Liver (tissue), 8 donors: ENCODE measurements at regions not wholly inside any gene's neighbourhood (a gene's known extent, or its start where the extent isn't known, plus 50 kb on each side); places are given as distances from the start of the nearest gene placed in this dataset.

Experiments
- DNase-seq: peaks from one replicate; pipeline ENCODE4 v3.0.0-alpha.2; 2017; ENCODE audit warnings: low spot score
- H3K27ac ChIP-seq, 2 donors: one replicate each; pipeline ENCODE4 v1.7.0; 2013; ENCODE audit warnings: inconsistent platforms in 2 of 2, low read length in 2 of 2, control low read depth in 1 of 2, low read depth in 1 of 2, mild to moderate bottlenecking in 1 of 2
- H3K27me3 ChIP-seq, 4 donors: one replicate each; pipeline versions ENCODE4 v1.6.1 to v1.7.0; 2013; ENCODE audit warnings: low read length in 3 of 4, inconsistent platforms in 1 of 4, mild to moderate bottlenecking in 1 of 4, moderate library complexity in 1 of 4; ENCODE audit not compliant: control insufficient read depth in 4 of 4, insufficient read depth in 4 of 4
- H3K36me3 ChIP-seq, 4 donors: one replicate each; pipeline versions ENCODE4 v1.6.1 to v1.7.0; 2013; ENCODE audit warnings: low read length in 3 of 4, mild to moderate bottlenecking in 3 of 4, low read depth in 1 of 4, moderate library complexity in 1 of 4; ENCODE audit not compliant: control insufficient read depth in 4 of 4, insufficient read depth in 3 of 4
- H3K4me1 ChIP-seq, 4 donors: one replicate each; pipeline versions ENCODE4 v1.6.1 to v1.7.0; 2013; ENCODE audit warnings: low read length in 3 of 4, mild to moderate bottlenecking in 3 of 4, moderate library complexity in 1 of 4; ENCODE audit not compliant: control insufficient read depth in 4 of 4, insufficient read depth in 4 of 4
- H3K4me3 ChIP-seq, 3 donors: one replicate each; pipeline versions ENCODE4 v1.6.1 to v1.7.0; 2013; ENCODE audit warnings: low read length in 3 of 3, control low read depth in 1 of 3, low read depth in 1 of 3, mild to moderate bottlenecking in 1 of 3
- H3K9ac ChIP-seq, 2 donors: one replicate each; pipeline ENCODE4 v1.7.0; 2013; ENCODE audit warnings: low read length in 2 of 2, mild to moderate bottlenecking in 2 of 2, moderate library complexity in 2 of 2, control low read depth in 1 of 2, low read depth in 1 of 2
- H3K9me3 ChIP-seq, 4 donors: one replicate each; pipeline versions ENCODE4 v1.6.1 to v1.7.0; 2013; ENCODE audit warnings: low read length in 3 of 4; ENCODE audit not compliant: control insufficient read depth in 4 of 4
- EGR1 ChIP-seq, 2 donors: IDR thresholded peaks; 2 replicates each; pipeline ENCODE4 v1.6.1; 2016 to 2018; ENCODE audit warnings: antibody characterized with exemption in 2 of 2, low read depth in 2 of 2
- FOXA1 ChIP-seq: IDR thresholded peaks from 2 replicates; pipeline ENCODE4 v1.6.1; 2016; ENCODE audit warnings: antibody characterized with exemption
- FOXA2 ChIP-seq: IDR thresholded peaks from 2 replicates; pipeline ENCODE4 v1.6.1; 2016; ENCODE audit warnings: antibody characterized with exemption
- GABPA ChIP-seq, 2 donors: IDR thresholded peaks in 1 of 2; conservative IDR thresholded peaks in 1 of 2; 2 replicates each; pipeline ENCODE4 v1.6.1; 2016; ENCODE audit warnings: antibody characterized with exemption in 2 of 2, mild to moderate bottlenecking in 1 of 2, moderate library complexity in 1 of 2
- HNF4A ChIP-seq, 2 donors: conservative IDR thresholded peaks; 2 replicates each; pipeline ENCODE4 v1.6.1; 2016; ENCODE audit warnings: antibody characterized with exemption in 2 of 2, mild to moderate bottlenecking in 2 of 2
- HNF4G ChIP-seq: IDR thresholded peaks from 2 replicates; pipeline ENCODE4 v1.6.1; 2016; ENCODE audit warnings: antibody characterized with exemption
- JUND ChIP-seq, 2 donors: IDR thresholded peaks; 2 replicates each; pipeline ENCODE4 v1.6.1; 2016; ENCODE audit warnings: antibody characterized with exemption in 2 of 2
- MAX ChIP-seq: IDR thresholded peaks from 2 replicates; pipeline ENCODE4 v1.6.1; 2016; ENCODE audit warnings: antibody characterized with exemption
- NR2F2 ChIP-seq: IDR thresholded peaks from 2 replicates; pipeline ENCODE4 v1.6.1; 2016; ENCODE audit warnings: antibody characterized with exemption
- RAD21 ChIP-seq, 2 donors: IDR thresholded peaks; 2 replicates each; pipeline ENCODE4 v1.6.1; 2016; ENCODE audit warnings: antibody characterized with exemption in 2 of 2, mild to moderate bottlenecking in 2 of 2
- RXRA ChIP-seq, 2 donors: IDR thresholded peaks; 2 replicates each; pipeline ENCODE4 v1.6.1; 2017 to 2018; ENCODE audit warnings: antibody characterized with exemption in 2 of 2, mild to moderate bottlenecking in 1 of 2
- SP1 ChIP-seq: IDR thresholded peaks from 2 replicates; pipeline ENCODE4 v1.6.1; 2018; ENCODE audit warnings: antibody characterized with exemption, mild to moderate bottlenecking
- TAF1 ChIP-seq: conservative IDR thresholded peaks from 2 replicates; pipeline ENCODE4 v1.6.1; 2016; ENCODE audit warnings: antibody characterized with exemption, mild to moderate bottlenecking
- YY1 ChIP-seq: IDR thresholded peaks from 2 replicates; pipeline ENCODE4 v1.6.1; 2016; ENCODE audit warnings: antibody characterized with exemption, mild to moderate bottlenecking
- WGBS: extraction: QIAGEN DNeasy Blood & Tissue Kit; methylation state at CpG from one replicate; pipeline ENCODE4 v1.1.7; 2013; 5-methylcytosine and 5-hydroxymethylcytosine counted together
- TF ChIP-seq, protein P1 (sequence below): fragments of 150-350 bp; IDR thresholded peaks from 2 replicates; pipeline ENCODE4 v1.5.1; 2017; ENCODE audit warnings: improper control_type of control experiment, low read depth, low read length; ENCODE audit not compliant: missing input control
- TF ChIP-seq, protein P2 (sequence below): IDR thresholded peaks from 2 replicates; pipeline ENCODE4 v1.6.1; 2016; ENCODE audit warnings: antibody characterized with exemption, mild to moderate bottlenecking
- TF ChIP-seq, protein P3 (sequence below): IDR thresholded peaks from 2 replicates; pipeline ENCODE4 v1.6.1; 2016; ENCODE audit warnings: antibody characterized with exemption
- TF ChIP-seq, protein P4 (sequence below): IDR thresholded peaks from 2 replicates; pipeline ENCODE4 v1.6.1; 2016; ENCODE audit warnings: antibody characterized with exemption
- donor health status: healthy.
- donor health status: healthy.
- donor health status: healthy.
- donor health status: healthy.
- donor health status: healthy.

GRCh38 chr2:193517615-193518014 lies 1322.9 kb upstream of the TMEFF2 start:
- Histone ChIP-seq H3K9me3 (no peaks in the 10 kb centered on the region), H3K9ac (no peak overlapping the region), H3K36me3 (no peaks in the 10 kb centered on the region), H3K4me3 (no peak overlapping the region), H3K27ac (no peak overlapping the region), H3K27me3 (no peaks in the 10 kb centered on the region), H3K4me1 (peaks cover 0 to 7% (median 2%) of the 10 kb centered on the region in 4 donors)
- DNase-seq, result no peak
- TF ChIP-seq EGR1 (IDR thresholded peaks at IDR 0.05; ENCODE audit: low read depth in 2 of 2) (no peak), HNF4A (conservative IDR thresholded peaks at IDR 0.05) (no peak)
- WGBS, result 56% methylated on average over 1 of the region's 1 CpG

- H3K9ac ChIP-seq, result no peak overlapping the region
- no peaks in the 10 kb centered on the region for H3K4me1 ChIP-seq
- no peaks in the 10 kb centered on the region for H3K27me3 ChIP-seq
- no peaks in the 10 kb centered on the region for H3K9me3 ChIP-seq
- no peak for DNase-seq
- 98% methylated on average over 11 of the region's 11 CpGs for WGBS
- H3K4me3 ChIP-seq, result no peak overlapping the region
- TF ChIP-seq TAF1 (no peak), MAX (no peak), NR2F2 (no peak), SP1 (no peak), RAD21 (IDR thresholded peaks at IDR 0.05) (no peak), YY1 (no peak), FOXA2 (no peak), HNF4G (no peak)
- TF ChIP-seq, protein P1, sequence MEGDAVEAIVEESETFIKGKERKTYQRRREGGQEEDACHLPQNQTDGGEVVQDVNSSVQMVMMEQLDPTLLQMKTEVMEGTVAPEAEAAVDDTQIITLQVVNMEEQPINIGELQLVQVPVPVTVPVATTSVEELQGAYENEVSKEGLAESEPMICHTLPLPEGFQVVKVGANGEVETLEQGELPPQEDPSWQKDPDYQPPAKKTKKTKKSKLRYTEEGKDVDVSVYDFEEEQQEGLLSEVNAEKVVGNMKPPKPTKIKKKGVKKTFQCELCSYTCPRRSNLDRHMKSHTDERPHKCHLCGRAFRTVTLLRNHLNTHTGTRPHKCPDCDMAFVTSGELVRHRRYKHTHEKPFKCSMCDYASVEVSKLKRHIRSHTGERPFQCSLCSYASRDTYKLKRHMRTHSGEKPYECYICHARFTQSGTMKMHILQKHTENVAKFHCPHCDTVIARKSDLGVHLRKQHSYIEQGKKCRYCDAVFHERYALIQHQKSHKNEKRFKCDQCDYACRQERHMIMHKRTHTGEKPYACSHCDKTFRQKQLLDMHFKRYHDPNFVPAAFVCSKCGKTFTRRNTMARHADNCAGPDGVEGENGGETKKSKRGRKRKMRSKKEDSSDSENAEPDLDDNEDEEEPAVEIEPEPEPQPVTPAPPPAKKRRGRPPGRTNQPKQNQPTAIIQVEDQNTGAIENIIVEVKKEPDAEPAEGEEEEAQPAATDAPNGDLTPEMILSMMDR, result no peak
- H3K27ac ChIP-seq, result no peak overlapping the region
- no peaks in the 10 kb centered on the region for H3K36me3 ChIP-seq
Measured at GRCh38 chr2:193506035-193506434, 1311.3 kb upstream of the TMEFF2 start.

DNA sequence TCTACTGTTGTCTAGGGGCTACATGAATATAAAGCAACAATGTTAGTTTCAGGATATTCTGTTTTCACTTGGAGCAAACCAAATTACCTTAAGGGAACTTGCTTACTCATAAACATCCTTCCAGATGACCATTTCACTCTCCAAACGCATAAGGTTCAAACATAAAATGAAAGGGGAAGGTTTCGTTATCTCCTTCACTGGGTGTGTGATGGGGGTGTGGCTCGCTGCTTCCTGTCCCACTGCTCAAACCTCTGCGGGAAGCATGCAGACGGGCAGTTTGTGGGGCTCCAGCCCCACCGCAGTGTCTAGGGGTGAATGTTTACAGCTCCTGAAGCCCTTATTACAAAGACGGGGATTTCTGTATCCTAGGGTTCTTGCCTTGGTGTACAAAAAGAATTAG lies 1310.9 kb upstream of the TMEFF2 start:
- H3K4me3 ChIP-seq, result no peak overlapping the region
- no peak overlapping the region for H3K9ac ChIP-seq
- no peak overlapping the region for H3K27ac ChIP-seq
- H3K4me1 ChIP-seq, result no peaks in the 10 kb centered on the region
- H3K36me3 ChIP-seq, result no peaks in the 10 kb centered on the region
- TF ChIP-seq, protein P2, sequence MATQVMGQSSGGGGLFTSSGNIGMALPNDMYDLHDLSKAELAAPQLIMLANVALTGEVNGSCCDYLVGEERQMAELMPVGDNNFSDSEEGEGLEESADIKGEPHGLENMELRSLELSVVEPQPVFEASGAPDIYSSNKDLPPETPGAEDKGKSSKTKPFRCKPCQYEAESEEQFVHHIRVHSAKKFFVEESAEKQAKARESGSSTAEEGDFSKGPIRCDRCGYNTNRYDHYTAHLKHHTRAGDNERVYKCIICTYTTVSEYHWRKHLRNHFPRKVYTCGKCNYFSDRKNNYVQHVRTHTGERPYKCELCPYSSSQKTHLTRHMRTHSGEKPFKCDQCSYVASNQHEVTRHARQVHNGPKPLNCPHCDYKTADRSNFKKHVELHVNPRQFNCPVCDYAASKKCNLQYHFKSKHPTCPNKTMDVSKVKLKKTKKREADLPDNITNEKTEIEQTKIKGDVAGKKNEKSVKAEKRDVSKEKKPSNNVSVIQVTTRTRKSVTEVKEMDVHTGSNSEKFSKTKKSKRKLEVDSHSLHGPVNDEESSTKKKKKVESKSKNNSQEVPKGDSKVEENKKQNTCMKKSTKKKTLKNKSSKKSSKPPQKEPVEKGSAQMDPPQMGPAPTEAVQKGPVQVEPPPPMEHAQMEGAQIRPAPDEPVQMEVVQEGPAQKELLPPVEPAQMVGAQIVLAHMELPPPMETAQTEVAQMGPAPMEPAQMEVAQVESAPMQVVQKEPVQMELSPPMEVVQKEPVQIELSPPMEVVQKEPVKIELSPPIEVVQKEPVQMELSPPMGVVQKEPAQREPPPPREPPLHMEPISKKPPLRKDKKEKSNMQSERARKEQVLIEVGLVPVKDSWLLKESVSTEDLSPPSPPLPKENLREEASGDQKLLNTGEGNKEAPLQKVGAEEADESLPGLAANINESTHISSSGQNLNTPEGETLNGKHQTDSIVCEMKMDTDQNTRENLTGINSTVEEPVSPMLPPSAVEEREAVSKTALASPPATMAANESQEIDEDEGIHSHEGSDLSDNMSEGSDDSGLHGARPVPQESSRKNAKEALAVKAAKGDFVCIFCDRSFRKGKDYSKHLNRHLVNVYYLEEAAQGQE, result no peak
- TF ChIP-seq EGR1 (IDR thresholded peaks at IDR 0.05; ENCODE audit: low read depth in 2 of 2), result no peak
- no peak for TF ChIP-seq NR2F2
- no peak for TF ChIP-seq RXRA (IDR thresholded peaks at IDR 0.05)
- TF ChIP-seq TAF1, result no peak
- TF ChIP-seq YY1, result no peak
- TF ChIP-seq, protein P3, sequence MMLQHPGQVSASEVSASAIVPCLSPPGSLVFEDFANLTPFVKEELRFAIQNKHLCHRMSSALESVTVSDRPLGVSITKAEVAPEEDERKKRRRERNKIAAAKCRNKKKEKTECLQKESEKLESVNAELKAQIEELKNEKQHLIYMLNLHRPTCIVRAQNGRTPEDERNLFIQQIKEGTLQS, result no peak
- TF ChIP-seq JUND (IDR thresholded peaks at IDR 0.05), result no peak
- no peak for TF ChIP-seq FOXA2
- TF ChIP-seq HNF4G, result no peak
- TF ChIP-seq FOXA1, result no peak
- TF ChIP-seq SP1, result no peak
- no peak for TF ChIP-seq RAD21 (IDR thresholded peaks at IDR 0.05)
- no peak for TF ChIP-seq GABPA (IDR thresholded peaks at IDR 0.05 in 1 of 2, conservative IDR thresholded peaks at IDR 0.05 in 1 of 2)
- TF ChIP-seq HNF4A (conservative IDR thresholded peaks at IDR 0.05), result no peak
- TF ChIP-seq, protein P4, sequence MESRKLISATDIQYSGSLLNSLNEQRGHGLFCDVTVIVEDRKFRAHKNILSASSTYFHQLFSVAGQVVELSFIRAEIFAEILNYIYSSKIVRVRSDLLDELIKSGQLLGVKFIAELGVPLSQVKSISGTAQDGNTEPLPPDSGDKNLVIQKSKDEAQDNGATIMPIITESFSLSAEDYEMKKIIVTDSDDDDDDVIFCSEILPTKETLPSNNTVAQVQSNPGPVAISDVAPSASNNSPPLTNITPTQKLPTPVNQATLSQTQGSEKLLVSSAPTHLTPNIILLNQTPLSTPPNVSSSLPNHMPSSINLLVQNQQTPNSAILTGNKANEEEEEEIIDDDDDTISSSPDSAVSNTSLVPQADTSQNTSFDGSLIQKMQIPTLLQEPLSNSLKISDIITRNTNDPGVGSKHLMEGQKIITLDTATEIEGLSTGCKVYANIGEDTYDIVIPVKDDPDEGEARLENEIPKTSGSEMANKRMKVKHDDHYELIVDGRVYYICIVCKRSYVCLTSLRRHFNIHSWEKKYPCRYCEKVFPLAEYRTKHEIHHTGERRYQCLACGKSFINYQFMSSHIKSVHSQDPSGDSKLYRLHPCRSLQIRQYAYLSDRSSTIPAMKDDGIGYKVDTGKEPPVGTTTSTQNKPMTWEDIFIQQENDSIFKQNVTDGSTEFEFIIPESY, result no peak
- no peak for TF ChIP-seq MAX
- TF ChIP-seq, protein P1, result no peak
- no peak for DNase-seq
- no peaks in the 10 kb centered on the region for H3K27me3 ChIP-seq
- no peaks in the 10 kb centered on the region for H3K9me3 ChIP-seq
- WGBS, result 81% methylated on average over 7 of the region's 7 CpGs
